Endothelial cell of hepatic sinusoid (primary cell): ENCODE measurements at regions not wholly inside any gene's neighbourhood (a gene's known extent, or its start where the extent isn't known, plus 50 kb on each side); places are given as distances from the start of the nearest gene placed in this dataset.

Experiments
- in situ Hi-C: cut with HindIII; loops from 2 replicates; pipeline ENCODE4 v1.10.0; 2017; ENCODE audit warnings: low sequenced_read_pairs

DNA sequence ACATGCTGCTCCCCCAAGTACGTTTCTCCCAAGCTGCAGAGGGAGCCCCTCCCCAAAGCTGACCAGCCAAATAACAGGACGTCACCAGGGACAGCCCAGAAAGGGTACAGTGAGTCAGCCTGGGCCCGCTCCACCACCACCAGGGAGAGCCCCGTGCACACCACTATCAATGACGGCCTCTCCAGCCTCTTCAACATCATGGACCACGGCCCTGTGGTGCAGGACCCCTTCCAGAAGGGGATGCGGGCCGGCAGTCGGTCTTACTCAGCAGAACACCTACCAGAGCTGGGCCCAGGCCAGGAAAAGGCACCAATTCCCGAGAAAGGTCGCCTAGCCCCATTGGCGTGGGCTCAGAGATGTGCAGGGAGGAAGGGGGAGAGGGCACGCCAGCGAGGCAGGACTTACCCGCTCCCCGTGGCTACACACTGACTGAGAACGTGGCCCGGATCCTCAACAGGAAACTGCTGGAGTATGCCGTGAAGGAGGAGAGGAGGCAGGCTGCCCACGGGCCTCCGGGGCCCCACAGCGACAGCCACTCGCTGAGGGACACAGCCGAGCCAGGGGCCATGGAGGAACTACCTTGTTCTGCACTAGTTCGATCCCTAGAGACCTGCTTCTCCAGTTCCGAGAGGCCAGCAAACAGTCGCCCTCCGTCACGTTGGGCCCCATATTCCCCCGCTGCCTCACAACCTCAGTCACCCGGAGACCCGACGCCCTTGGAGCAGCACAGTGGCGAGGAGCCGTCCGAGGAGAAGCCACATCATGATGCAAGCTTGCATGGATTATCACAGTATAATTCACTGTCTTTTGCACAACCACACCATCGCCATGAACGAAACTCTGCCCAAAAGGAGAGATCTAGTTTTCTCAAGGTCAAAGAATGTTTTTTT, 815.9 kb upstream of the KLHL1 start:
- in situ Hi-C loops = no loop called here

GRCh38 chr13:70911286-70911685, 803.0 kb upstream of the KLHL1 start:
- in situ Hi-C loops = no loop called here

GRCh38 chr13:70908795-70909194, 800.5 kb upstream of the KLHL1 start:
- in situ Hi-C loops = no loop called here

DNA sequence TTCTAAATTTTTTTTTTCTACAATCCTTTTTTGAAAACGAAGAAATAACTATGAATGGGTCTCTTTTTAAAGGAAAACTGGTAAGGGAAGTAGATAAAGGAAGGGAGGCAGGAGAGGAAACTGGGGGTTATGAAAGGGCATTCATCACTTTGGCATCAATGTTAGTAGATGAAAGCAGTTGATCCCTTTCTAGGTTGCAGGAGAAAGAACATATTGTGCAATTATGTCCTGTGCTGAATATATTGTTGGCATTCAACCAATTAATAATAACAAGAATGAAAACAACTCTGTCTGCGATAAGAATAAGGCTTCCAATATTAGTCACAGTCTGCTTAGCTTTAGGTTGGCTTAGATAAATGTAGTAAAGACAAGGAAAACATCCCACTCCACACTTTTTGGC, 796.8 kb upstream of the KLHL1 start:
- in situ Hi-C loops = no loop called here

DNA sequence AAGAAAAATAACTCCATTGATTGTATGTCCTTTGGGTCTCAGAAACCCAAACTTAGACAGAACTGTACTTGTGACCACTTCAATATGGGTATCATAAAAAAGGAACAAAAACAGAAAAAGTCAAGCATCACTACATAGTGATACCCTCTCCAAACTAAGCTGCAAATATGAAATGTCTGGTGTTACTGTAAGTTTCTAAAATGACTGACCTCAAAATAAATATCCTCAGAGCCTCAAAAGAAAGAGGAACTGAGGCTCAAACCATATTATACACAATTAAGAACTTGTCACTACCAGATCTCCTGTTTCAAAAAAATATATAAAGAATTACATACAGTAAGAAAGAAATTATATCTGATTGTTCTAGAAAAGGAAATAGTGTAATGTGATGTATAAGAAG, 787.9 kb upstream of the KLHL1 start:
- in situ Hi-C loops = no loop called here

DNA sequence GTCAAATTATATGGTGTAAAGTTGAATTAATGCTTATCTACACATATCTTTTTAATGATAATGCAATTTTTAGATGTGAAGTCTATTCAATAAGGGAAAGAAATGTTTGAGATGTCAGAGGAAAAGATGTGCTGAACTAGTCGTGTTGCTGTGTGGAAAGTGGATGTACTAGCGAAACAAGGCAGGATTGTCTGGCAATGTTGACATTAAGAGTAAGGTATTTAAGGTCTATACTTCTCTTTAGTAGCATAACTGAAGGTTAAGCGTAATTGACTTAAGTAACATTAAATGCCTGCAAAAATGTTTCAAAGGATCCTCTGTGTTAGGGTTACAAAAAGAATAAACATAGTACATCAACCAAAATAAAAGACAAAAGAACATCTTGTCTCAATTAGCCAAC, 787.3 kb upstream of the KLHL1 start:
- in situ Hi-C loops = no loop called here

- in situ Hi-C loops = no loop called here
Measured at GRCh38 chr13:70894258-70894657, 786.0 kb upstream of the KLHL1 start.

DNA sequence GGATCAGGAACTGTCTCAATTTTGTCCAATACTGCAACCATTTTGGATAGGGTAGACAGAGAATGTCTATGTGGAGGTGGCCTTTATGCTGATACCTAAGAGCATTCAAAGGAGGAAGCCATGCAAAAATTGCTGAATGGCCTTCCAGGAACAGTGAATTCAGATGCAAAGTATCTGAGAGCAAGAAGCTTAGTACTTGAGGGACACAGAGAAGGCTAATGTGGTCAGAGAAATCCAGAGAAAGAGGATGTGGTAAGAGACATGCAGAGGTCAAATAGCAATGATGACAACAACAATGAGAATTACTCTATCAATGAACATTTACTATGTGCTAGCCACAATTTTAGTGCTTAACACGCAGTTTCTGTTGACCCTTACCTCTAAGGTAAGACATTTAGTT, 785.6 kb upstream of the KLHL1 start:
- in situ Hi-C loops = no loop called here

- in situ Hi-C loops = no loop called here
Measured at GRCh38 chr13:70890289-70890688, 782.0 kb upstream of the KLHL1 start.

DNA sequence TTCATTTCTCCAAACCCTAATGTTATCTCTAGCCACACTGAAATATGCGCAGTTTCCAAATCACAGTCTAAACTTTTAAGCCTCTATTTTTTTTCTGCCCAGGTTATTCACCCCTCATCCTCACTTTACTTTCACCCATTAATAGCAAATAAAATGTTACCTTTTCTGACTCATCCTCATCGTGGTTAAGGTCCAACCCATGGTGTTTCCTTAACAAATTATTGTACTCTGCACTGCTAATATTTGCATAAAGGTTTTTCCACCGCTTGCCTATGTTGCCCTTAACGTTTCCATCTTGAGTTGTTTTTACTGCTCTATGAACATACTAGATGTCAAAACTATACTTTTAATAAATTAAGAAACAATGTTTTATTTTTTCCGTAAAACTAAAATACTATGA, 780.9 kb upstream of the KLHL1 start:
- in situ Hi-C loops = no loop called here

GRCh38 chr13:70884196-70884595, 775.9 kb upstream of the KLHL1 start:
- in situ Hi-C loops = no loop called here

GRCh38 chr13:70874636-70875035, 766.4 kb upstream of the KLHL1 start:
- in situ Hi-C loops = no loop called here

DNA sequence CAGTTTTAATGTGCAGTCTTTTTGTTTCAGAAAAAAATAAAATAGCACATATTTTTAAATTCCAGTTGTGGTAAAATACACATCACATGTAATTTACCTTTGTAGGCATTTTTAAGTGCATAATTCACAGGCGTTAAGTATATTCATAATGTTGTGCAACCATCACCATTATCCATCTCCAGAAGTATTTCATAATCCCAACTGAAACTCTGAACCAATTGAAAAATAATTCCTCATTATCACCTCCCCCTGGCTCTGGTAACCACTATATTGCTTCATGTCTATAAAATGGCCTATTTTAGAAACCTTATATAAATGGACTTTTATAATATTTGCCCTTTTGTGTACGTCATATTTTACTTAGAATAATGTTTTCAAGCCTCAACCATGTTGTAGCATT, 756.5 kb upstream of the KLHL1 start:
- in situ Hi-C loops = no loop called here

- in situ Hi-C loops = no loop called here
Measured at GRCh38 chr13:70856711-70857110, 748.5 kb upstream of the KLHL1 start.

- in situ Hi-C loops = no loop called here
Measured at GRCh38 chr13:70856025-70856424, 747.8 kb upstream of the KLHL1 start.

DNA sequence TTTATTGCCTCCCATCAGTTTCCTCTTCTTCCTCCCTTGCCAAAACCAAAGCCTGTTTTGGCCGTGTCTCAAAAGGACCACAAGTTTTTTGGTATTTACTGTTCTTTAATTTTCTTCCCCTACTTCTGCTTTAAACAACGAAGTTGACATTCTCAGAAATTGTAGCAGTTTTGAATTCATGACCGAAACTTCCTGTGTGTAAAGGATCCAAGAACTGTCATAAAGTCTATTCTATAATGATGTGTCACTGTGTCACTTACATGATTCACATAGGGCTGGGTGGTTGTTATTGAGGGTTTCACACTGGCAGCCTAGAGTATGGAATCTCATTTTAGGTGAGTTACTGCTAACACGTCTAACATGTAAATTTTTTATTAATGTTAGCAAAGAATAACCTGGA, 741.0 kb upstream of the KLHL1 start:
- in situ Hi-C loops = no loop called here

DNA sequence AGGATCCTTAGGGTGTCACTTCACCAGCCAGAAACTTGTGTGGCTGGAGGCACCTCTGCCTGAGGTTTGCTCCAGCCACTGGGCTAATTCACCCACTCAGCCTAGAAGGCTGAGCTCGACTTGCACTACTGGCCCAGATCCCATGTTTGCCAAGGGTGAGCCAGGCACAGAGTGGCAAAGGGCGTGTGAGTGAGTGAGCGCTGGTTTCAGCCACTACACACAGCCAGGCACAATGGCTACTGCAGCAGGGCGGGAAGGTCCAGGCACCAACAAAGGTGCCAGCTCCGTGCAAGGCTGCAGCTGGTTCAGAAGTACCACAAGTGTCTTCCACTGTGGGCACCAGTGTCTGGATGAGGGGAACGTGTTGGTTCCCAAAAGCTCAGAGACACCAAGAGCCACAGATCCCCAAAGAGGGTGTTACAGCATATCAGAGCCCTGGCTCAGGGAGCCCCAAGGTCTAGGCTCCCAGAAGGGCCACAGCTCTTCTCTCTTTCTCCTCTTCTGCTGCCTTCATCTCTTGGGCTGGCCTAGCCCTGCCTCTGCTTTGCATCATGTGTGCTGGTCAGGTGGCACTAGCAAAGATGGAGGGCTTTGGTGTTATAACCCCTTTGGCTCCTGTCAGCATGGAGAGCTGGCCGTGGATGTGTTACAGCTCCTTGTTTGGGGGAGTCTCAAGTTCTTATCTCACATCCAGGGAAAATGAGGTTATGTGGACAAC, 736.3 kb upstream of the KLHL1 start:
- in situ Hi-C loops = loop anchor here (5.0 kb wide), 1 partner anchor 58 kb away; no protein-coding TSS in a partner anchor

GRCh38 chr13:70842062-70842644, 733.9 kb upstream of the KLHL1 start:
- in situ Hi-C loops = loop anchor here (5.0 kb wide), 1 partner anchor 60 kb away; no protein-coding TSS in a partner anchor

GRCh38 chr13:70841240-70842061, 733.2 kb upstream of the KLHL1 start:
- in situ Hi-C loops = loop anchor here (5.0 kb wide), 1 partner anchor 61 kb away; no protein-coding TSS in a partner anchor

DNA sequence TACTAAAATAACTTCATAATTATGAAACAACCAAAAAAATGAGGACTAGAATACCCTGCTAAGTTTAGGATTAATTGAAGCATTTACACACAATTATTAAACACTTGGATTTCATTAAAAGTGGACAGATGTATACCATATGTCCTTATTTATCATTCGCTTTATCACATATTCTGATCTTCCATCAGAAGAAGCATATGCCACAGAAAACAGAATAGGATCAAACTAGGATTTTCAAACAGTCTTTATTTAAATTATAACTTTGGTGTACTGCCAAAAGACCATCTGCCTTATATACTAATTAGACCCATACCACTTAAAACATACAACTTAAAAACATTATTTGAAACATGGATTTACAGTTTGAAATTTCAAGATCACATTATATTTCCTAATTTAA, 727.1 kb upstream of the KLHL1 start:
- in situ Hi-C loops = no loop called here

DNA sequence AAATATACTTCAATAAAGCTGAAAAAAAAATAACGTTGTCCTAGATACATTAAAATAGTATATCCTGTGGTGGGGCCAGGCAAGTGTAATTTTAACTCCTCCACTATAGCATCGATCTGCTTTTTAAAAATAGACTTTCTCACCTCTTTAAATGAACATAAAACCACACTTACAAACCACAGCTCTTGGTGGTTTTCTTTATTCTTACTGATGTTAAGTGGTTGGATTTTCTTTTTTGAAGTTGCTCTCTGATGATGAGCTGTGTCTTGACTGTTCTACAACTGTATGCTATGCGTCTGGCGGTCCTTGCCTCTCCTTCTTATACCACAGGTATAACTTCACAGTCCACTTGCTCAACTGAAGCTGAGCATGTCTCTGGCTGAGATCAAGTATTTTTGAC, 721.5 kb upstream of the KLHL1 start:
- in situ Hi-C loops = no loop called here
